GM21717 (cell line): ENCODE measurements at regions not wholly inside any gene's neighbourhood (a gene's known extent, or its start where the extent isn't known, plus 50 kb on each side); places are given as distances from the start of the nearest gene placed in this dataset.

ENCODE experiments used
- ATAC-seq: cut with Tn5 transposase; IDR thresholded peaks from one replicate; pipeline ENCODE4 v1.9.1; 2021; ENCODE audit warnings: mild to moderate bottlenecking, moderate library complexity; ENCODE audit not compliant: unreplicated experiment

DNA sequence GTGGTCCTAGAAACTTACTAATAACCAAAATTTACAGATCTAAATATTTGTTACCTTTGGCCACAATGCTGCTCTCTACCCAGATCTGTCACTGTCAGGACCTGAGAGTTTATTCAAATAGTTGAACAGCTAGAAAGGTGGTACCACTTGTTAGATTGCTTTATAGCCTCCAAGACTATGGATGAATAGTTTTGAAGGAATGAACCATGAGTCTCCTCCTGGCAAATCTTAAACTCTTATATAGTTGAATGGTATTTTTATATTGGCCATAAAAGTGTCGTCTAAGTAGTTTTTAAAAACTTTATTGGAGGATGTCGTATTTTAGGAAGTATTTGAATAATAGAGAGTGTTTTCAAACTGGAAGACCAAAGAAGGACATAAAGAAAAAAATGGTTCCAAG, 178.7 kb downstream of the AHR start:
- ATAC-seq: no peak

DNA sequence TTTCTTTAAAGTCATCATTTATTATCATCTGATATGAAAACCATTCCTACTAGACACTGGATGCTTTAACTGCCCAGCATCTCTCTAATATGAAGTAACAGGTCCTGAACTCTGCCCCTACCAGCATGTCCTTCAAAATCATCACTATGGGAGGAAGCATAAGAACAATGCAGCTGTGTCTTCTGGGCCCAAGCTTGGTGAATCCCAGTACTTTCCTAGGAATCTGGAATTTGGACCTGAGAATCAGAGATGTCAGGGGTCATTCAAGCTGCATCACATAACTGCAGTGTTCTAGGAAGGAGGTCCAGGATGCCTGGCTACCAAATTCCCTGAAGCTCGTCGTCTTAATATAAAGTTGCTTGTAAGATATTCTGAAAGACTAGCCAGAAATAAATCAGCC, 182.7 kb downstream of the AHR start:
- no peak for ATAC-seq

DNA sequence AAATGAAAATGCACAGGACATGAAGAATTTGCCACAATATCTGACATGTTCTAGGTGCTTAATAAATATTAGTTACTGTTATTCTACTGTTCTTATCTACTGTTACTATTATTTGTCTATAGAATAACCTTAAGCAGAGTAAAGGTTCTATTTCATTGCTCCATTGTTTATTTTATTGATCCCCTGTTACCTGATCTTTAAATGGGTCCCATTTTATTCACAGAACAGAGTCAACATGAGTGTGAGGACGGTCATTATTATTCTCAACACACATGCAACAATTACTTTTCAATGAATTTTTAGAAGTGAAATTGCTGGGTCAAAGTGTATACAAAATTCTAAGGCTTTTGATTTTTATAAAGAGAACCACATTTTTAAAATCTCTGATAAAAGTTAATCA, 186.9 kb downstream of the AHR start:
- ATAC-seq: no peak

DNA sequence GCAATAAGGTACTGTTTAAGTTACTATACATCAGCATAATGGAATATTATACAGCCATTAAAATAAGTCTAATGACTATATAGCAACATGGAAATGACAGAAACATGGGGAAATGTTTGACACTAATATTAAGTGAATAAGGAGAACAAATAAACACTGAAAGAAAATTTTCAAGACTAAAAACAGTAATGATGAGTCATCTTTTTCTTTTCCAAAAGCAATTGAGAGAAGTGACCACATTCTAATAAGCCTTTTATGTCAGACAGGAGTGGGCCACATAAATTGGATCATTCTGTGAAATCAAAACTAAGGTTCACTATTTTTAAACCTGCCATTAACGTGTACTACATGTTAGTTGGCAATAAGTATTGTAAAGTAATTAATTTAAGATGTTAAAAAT, 187.5 kb downstream of the AHR start:
- ATAC-seq: no peak

DNA sequence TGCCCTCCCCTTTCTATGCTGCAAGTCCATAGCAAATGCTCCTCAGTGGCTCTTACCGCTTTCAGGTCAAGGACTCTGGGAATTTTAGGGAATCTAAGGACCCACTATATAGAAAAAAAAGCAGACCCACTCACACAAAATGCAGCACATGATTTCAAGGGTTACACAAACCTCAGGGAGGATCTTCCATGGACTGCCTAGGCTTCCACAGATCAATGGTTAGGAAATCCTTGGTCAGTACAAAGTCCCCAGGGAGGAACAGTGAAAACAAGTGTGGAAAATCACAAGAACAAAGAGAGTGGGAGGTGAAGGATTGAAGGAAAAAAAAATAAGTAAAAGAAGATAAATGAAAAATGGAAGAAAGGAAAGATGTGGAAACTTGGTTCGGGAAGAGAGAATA, 188.4 kb downstream of the AHR start:
- no peak for ATAC-seq

DNA sequence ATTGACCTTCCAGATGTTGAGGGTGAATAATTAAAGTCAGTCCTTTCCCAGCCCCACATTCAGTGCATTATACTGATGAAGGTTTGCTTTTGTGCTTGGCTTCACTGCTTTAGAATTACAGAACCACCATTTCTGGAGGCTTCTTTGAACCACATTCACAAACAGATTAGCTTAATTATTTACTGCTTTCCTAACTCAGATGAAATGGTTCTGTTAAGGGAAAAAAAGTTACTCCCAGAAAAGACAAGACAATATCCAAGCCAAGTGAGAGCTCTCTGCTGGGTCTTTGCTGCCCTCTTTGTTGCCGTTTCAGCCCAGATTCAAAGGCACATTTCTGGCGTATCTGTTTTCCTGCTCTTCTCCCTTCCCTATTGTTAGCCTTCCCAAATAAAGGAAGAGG, 188.9 kb downstream of the AHR start:
- ATAC-seq: no peak

DNA sequence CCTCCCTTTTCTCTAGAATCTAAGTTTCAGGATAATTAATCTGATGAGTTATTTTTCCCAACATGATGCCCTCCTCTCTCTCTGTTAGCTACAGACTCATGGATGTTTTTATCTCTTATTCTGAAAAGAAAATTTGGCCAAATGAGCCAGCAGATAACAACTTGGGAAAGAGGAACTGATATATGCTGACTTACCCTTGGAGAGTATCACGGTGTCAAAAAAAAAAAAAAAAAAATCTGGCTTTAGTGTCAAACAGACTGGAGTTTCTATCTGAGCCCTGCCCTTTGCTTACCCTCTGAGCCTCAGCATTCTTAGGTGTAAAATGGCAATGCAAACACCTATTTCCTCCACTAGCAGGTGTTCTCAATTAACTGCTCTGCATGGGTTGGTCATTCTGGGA, 190.4 kb downstream of the AHR start:
- ATAC-seq: no peak

DNA sequence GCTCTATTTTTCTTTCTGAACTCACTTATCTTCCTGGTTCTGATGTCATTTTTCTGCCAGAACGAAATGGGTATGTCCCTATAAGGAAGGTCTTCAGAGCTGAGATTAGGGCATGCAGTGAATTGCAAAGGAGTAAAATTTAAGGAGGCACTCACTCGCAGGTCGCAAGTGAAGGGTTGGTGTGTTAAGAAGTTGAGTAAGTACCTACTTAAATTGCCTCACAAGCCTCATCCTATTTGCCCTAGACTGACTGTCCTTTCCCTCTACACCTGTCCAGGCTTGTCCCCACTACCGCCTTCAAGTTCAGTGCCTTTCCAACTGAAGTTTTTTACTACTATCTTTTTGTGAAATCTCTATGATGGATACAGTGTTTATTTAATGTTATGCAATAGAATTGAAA, 191.5 kb downstream of the AHR start:
- ATAC-seq: no peak

DNA sequence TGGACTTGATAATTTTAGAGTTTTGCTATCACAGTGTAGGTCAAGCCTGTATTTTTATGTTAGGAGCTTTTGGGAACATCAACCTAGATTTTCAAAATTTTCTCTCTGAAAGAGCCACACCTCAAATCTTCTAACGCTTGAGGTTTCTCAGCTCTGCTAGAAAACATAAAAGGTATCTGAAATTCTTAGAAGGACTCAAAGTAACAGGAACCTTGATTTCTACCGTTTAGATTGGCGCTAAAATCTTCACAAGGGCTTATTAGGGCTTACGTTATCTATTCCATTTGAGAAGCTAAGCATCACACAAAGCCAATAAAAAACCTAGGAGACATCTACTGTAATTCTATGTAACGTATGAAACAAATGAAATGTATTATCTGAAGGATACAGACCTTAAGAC, 192.4 kb downstream of the AHR start:
- ATAC-seq: no peak

DNA sequence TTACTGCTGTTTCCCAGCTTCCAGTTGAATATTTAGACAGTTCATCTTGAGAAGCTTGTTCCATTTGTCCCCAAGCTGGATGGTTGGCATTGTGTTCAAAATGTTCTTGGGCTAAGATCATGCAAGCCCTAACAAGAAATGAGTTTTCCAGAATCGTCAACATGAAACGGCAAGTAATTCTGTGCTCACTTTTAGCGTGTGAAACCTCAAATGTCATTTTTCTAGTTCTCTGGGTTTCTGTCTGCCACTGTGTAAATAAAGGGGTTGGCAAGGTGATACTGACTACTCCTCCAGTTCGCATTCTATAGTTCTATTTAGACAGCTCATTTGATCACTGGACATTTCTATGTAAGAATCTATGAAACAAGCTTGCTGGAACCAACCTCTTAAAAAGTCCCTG, 194.0 kb downstream of the AHR start:
- peak; percentile 57 for ATAC-seq

DNA sequence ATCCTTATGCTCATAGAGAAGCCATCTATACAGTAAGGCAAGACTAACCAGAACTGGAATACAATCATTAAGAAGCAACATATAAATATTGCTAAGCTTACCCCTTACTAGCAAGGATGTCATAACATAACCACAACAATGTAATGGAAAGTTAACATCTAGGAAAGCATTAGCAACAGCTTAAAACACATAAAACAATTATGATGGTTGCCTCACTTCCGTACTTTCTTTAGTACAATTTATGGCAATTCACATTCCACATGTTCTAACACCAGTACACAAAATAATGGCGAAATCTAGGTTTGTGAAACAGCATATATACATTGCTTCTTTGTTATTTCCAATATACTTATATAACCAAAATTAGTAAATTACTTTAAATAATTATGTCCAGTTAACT, 195.0 kb downstream of the AHR start:
- no peak for ATAC-seq

DNA sequence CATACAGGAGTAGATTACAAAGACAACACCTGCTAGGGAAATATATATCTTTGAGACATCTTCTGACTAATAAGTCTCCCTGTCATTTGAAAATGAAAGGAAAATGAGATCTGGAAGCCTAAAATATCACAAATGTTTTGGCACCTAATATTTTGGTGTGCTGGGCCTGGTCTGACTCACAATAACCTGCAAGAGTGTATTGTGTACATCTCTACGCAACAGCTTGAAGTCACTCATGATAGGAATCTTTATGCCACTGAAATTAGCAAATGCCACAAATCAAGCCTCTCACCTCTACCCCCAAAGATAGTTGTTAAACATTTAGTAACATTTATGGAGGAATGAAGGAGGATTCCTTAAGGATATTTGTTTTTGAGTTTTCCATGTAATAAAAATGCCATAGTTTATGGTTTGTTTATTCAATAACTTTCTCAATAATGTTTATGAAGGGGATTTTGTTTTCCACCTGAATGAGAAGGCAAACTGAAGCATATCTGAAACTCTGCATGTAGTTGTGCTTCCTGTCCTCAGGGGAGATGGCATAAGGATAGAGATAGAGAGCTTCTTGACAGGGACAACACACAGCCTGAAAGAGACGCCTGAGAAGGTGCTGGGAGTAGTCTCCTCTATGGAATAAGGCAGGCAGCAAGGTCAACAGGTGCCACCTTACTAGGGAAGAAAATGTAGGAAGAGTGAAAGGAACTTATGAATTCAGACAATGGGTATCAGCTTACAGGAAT, 197.4 kb downstream of the AHR start:
- ATAC-seq: peak; percentile 47

DNA sequence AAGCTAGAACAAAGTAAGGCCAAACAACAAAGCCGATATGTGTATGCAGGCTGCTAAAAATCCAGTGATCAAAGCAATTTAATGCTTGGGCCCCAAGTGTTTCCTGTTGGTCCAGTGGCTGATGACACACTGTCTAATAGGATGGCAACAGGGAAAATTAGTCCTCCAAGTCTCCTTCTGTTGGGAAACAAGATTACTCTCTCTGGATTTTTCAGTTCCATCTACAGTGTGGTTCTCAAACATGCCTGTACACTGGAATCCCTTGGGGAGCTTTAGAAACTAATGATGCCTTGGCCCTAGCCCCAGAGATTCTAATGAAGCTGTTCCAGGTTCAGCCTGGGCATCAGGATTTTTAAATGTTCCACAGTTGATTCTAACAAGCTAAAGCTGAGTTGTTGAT, 198.7 kb downstream of the AHR start:
- no peak for ATAC-seq

DNA sequence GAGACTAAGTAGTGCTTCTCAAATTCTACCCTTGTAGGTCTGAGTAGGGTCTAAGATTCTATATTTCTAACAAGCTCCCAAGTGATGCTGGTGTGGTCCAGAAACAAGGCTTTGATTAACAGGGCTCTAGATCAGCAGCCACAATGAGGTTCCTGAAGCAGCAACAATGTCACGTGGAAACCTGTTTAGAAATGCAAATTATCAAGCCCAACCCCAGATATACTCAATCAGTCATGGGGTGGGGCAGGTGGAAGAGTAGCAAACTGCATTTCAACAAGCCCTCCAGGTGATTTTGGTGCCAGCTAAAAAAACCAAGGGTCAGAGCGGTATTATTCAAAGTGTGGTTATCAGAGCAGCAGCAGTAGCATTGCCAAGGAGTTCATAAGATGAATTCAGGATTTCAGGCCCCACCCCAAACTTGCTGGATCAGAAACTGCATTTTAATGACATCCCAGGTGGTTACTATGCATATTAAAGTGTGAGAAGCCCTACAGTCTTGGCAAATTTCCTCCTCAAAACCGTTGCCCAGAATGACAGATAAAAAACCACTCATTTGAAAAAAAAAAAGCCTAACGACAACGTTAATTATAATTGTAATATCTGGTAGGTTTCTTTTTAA, 199.2 kb downstream of the AHR start:
- ATAC-seq: no peak

DNA sequence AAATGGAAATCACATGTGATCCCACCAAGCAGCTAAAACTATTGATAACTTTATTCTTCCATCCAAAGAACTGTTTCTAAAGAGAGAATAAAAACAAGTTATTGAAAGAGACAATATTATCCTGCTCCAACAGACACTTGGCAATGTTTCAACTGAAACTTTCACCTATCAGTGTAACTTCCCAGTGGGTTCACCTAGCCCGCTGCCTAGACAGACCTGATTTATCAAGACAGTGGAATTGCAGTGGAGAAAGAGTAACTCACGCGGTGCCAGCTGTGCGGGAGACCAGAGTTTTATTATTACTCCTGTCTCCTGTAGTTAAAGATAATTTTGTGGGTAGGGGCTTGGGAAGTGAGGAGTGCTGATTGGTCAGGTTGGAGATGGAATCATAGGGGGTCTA, 199.8 kb downstream of the AHR start:
- no peak for ATAC-seq

DNA sequence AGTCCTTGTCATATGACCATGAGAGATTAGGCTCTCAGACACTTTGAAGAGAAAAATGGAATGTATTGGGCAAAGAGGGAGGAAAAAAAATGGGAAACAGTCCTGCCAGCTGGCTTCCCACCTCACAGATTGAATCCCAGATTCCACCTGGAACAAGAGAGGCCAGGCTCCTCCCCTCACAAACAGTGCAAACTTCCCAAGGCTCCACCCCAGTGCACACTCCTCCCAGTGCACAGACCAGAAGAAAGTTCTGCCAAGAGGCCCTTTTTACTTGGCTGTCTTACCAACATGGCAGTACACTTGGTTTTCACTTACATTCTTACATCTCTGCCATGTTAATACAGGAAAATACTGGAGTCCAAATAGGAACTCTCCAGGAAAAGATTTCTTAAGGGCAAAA, 202.3 kb downstream of the AHR start:
- ATAC-seq: no peak

DNA sequence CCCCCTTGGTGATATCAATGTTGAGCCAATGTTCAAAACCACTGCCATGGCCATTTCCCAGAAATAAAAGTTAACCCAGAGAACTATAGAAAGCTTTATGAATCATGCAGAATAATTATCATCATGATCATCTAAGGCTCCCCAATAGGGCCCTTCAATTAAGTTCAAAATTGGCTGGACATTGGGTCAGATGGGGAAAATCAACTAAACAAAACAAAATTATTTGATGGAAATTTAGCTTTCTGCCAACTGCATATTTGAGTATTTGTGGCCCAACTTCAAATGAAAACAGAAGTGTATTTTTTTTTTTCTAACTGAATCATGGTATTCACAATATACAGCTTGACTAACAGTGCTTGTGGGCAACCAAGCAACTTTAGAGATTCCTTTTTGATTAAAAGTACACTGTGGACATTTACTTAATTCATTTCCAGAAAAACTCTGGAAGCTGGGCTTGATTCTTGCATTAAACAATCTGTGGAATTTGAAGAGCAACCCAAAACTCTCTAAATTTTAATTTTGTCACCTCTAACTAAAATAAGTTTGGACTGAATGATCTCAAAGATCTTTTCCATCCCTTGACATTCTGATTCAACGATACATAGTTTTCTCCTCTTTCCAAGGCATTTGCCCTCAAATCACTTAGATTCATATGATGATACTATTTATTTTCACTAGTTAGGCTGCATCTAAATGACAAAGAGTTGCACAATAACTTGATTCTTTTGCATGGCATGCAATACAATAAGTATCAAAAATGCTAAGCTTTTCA, 203.2 kb downstream of the AHR start:
- no peak for ATAC-seq

DNA sequence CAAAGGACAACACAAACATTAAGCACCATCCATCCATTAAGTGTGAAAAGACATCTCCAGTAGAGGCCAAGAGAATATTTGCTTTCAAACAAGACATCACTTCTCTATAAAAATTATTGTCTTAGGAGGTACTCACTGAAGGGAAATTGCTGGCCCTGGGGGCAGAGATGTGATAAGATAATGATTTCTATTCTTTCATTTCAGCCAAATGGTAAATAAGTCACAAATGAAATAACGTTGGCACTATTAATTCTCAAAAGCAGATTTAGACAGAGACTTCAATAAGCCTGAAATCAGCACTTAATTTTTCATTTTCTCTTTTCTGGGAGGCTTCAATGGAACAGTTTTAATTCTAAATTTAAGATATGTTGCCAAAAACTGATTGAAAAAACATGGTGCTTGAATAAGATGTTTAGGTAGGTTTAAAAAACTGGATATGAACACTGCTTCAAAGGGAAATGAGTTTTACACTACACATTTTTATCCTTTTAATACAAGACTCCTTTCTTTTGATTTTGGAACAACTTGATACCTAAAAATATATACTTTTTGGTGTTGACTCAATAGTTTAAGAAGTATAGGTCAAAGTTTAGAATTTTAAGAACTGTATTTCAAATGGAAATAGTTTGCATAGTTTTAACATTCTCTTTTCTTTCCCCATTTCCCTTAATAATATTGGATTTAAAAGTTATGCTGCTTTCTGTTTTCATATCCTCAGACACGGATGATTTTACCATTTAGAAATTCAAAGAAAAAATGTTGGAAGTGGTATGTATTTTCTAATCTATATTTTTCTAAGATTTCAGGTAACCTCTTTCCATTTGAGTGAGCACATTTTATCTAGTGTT, 204.0 kb downstream of the AHR start:
- ATAC-seq: no peak

DNA sequence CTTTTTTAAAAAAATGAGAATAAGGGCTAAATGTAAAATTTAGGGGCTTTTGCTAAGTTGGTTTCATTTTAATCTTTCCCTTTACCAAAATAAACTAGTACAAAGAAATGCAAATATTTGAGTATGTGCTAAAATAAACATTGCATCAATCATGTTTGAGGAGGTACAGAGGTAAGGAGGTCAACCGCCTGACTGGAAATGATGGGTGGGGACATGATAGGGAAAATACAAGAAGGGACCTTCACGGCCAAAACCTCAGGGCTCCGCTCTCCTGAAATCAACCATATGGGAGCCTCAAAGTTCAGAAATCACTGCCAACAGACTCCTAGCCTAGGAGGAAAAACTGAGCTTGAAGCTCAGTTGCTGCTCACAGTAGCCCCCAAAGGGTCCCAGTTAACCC, 207.6 kb downstream of the AHR start:
- peak; percentile 94 for ATAC-seq

DNA sequence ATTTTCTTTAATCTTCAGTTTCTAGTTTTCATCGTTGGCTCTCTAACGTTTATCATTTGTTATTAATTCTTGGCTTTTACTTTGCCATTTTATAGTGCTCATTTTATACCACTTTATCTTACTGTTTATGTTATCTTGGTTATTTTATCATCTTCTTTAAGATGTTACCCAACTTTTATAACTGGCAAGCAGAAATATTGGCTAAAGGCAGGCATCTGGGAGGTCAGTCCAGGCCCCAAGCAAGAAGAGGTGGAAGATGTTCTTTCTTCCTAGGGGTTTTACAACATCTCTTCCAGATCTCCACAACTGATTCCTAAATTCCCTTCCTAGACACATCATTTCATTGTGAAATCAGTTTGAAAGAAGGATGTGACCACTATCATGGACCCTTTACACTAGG, 208.1 kb downstream of the AHR start:
- ATAC-seq: no peak

DNA sequence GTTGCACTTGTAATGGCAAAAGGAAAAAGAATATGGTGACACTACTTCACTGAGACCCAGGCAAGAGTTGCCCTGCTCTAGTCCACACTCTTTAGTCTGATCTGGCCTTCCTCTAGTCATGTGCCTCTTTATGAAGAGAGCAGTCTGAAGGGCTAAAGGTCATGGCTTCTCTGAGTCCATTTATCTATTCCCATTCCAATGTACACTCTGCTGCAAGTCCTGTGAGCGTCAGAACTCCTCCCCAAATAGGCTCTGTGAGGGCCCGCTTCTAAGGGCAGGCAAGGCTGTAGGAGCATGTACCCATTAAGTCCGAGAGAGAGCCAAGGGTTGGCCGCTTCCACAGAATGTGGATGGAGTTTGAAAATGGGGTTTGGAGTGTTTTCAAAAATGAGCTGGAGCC, 209.3 kb downstream of the AHR start:
- ATAC-seq: no peak
